ENCODE measurements at regions not wholly inside any gene's neighbourhood (a gene's known extent, or its start where the extent isn't known, plus 50 kb on each side); places are given as distances from the start of the nearest gene placed in this dataset.

DNA sequence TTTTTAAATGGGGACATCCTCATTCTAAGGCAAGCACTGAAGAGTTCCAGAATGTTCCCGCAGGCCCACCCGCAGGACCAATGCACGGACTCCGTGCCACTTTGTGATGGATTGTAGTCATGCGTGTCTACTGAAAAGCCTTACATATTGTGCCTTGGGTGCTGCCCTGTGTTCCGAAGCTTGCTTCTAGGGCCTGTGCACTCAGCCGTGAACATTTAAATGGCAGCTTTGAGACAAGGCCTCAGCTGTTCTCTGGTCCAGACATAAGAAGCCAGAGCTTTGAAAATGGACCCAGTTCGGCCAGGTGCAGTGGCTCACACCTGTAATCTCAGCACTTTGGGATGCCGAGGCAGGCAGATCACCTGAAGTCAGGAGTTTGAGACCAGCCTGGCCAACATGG, 75.3 kb upstream of the CACNA1A start:
- Histone ChIP-seq H3K27ac (ENCODE audit: low read depth in 2 of 2, low read length in 1 of 2) (no peak overlapping the region), H3K27me3 (ENCODE audit: insufficient read depth) (no peaks in the 10 kb centered on the region; the same call in 1 of the 2 replicates), H3K4me3 (ENCODE audit: low read depth in 2 of 2, low read length in 1 of 2) (no peak overlapping the region), H3K4me2 (no peak overlapping the region), H4K20me1 (ENCODE audit: insufficient read depth) (no peaks in the 10 kb centered on the region), H3K9me2 (no peaks in the 10 kb centered on the region), H3K9ac (no peak overlapping the region), H3K4me1 (ENCODE audit: control insufficient read depth in 1 of 2, insufficient read depth in 2 of 2, low read depth in 1 of 2, low read length in 1 of 2) (no peaks in the 10 kb centered on the region), H3K9me3 (0 out of 2 replicates have a peak, but pooled peaks cover 5% of the 10 kb centered on the region), H3F3A (replicated peaks; ENCODE audit: insufficient read depth) (no peaks in the 10 kb centered on the region), H3K36me3 (replicated peaks in 1 of 2; ENCODE audit: control insufficient read depth in 1 of 2, insufficient read depth in 2 of 2, low read length in 1 of 2) (no peaks in the 10 kb centered on the region), H2AFZ (ENCODE audit: low read depth) (no peak overlapping the region), H3K79me2 (ENCODE audit: insufficient read depth) (no peaks in the 10 kb centered on the region)
- ChIA-PET POLR2A (no interaction called here), CTCF (no interaction called here)
- WGBS (ENCODE audit: low lambda C conversion rate), result 11% methylated on average over 8 of the region's 9 CpGs
- TF ChIP-seq, protein P1, sequence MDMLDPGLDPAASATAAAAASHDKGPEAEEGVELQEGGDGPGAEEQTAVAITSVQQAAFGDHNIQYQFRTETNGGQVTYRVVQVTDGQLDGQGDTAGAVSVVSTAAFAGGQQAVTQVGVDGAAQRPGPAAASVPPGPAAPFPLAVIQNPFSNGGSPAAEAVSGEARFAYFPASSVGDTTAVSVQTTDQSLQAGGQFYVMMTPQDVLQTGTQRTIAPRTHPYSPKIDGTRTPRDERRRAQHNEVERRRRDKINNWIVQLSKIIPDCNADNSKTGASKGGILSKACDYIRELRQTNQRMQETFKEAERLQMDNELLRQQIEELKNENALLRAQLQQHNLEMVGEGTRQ (IDR thresholded peaks at IDR 0.05; ENCODE audit: borderline replicate concordance, low read depth, low read length), result no peak
- TF ChIP-seq, protein P2, sequence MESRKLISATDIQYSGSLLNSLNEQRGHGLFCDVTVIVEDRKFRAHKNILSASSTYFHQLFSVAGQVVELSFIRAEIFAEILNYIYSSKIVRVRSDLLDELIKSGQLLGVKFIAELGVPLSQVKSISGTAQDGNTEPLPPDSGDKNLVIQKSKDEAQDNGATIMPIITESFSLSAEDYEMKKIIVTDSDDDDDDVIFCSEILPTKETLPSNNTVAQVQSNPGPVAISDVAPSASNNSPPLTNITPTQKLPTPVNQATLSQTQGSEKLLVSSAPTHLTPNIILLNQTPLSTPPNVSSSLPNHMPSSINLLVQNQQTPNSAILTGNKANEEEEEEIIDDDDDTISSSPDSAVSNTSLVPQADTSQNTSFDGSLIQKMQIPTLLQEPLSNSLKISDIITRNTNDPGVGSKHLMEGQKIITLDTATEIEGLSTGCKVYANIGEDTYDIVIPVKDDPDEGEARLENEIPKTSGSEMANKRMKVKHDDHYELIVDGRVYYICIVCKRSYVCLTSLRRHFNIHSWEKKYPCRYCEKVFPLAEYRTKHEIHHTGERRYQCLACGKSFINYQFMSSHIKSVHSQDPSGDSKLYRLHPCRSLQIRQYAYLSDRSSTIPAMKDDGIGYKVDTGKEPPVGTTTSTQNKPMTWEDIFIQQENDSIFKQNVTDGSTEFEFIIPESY (IDR thresholded peaks at IDR 0.05; ENCODE audit: borderline replicate concordance, low read depth), result no peak
- TF ChIP-seq MXI1 (IDR thresholded peaks at IDR 0.05; ENCODE audit: low read depth, low read length) (no peak), GABPA (IDR thresholded peaks at IDR 0.05; ENCODE audit: low read depth) (no peak), FOXJ3 (CRISPR knock-in tag; IDR thresholded peaks at IDR 0.05) (no peak)
- TF ChIP-seq, protein P3, sequence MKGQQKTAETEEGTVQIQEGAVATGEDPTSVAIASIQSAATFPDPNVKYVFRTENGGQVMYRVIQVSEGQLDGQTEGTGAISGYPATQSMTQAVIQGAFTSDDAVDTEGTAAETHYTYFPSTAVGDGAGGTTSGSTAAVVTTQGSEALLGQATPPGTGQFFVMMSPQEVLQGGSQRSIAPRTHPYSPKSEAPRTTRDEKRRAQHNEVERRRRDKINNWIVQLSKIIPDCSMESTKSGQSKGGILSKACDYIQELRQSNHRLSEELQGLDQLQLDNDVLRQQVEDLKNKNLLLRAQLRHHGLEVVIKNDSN (IDR thresholded peaks at IDR 0.05; ENCODE audit: borderline replicate concordance, low read depth), result no peak
- no peak for DNase-seq

DNA sequence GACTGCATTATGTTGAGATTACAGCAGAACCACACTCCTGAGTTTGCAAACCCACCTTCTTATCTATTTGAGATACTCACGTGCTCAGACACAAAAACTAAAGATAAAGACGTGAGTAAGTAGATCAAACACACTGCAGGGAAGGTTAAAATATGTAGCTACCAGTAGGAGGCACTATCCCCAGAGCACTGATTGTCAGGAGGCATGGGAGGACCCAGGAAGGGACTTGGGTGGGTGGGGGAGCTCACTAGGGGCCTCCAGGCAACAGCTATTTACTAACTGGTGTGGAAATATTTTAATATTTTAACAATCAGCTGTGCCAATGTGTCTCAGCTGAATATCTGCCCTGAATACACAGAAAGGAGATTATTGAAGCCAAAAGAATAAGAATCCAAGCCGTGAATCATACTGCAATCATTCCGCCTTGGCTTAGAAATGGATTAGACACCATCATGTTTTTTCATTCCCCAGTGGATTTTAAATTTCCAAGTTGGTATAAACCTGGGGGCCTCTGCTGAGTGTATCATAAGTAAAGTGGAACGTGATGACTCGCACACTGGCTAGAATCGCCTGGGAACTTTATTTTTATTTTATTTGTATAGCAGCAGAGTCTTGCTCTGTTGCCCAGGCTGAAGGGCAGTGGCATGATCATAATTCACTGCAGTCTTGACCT, 73.2 kb upstream of the CACNA1A start:
- H3K4me1 ChIP-seq (ENCODE audit: control insufficient read depth in 1 of 2, insufficient read depth in 2 of 2, low read depth in 1 of 2, low read length in 1 of 2), result no peaks in the 10 kb centered on the region
- H3K36me3 ChIP-seq (replicated peaks in 1 of 2; ENCODE audit: control insufficient read depth in 1 of 2, insufficient read depth in 2 of 2, low read length in 1 of 2), result no peaks in the 10 kb centered on the region
- H3K4me2 ChIP-seq, result no peak overlapping the region
- H3K4me3 ChIP-seq (ENCODE audit: low read depth in 2 of 2, low read length in 1 of 2), result no peak overlapping the region
- no peak overlapping the region for H3K27ac ChIP-seq (ENCODE audit: low read depth in 2 of 2, low read length in 1 of 2)
- no peak for DNase-seq
- no peaks in the 10 kb centered on the region for H3K79me2 ChIP-seq (ENCODE audit: insufficient read depth)
- no peak overlapping the region for H3K9ac ChIP-seq
- 10% methylated on average over 7 of the region's 7 CpGs for WGBS (ENCODE audit: low lambda C conversion rate)
- ChIA-PET POLR2A (no interaction called here), CTCF (interaction anchor here (0.5 to 4.9 kb wide), 3 partner anchors 9 to 1567 kb away, joined by 3 to 31 read pairs (median 11); no protein-coding TSS in a partner anchor)
- no peaks in the 10 kb centered on the region for H3F3A ChIP-seq (replicated peaks; ENCODE audit: insufficient read depth)
- H3K27me3 ChIP-seq (ENCODE audit: insufficient read depth), result peaks cover 10% of the 10 kb centered on the region
- H2AFZ ChIP-seq (ENCODE audit: low read depth), result no peak overlapping the region
- H4K20me1 ChIP-seq (ENCODE audit: insufficient read depth), result no peaks in the 10 kb centered on the region
- H3K9me3 ChIP-seq, result 0 out of 2 replicates have a peak, but pooled peaks cover 6% of the 10 kb centered on the region
- no peaks in the 10 kb centered on the region for H3K9me2 ChIP-seq
- TF ChIP-seq MXI1 (IDR thresholded peaks at IDR 0.05; ENCODE audit: low read depth, low read length) (no peak), YY1 (IDR thresholded peaks at IDR 0.05; ENCODE audit: low read depth) (no peak), POLR2AphosphoS5 (IDR thresholded peaks at IDR 0.05; ENCODE audit: low read depth, low read length) (no peak), FOSL2 (IDR thresholded peaks at IDR 0.05; ENCODE audit: borderline replicate concordance, low read depth) (0 out of 2 replicates have a peak, but pooled peaks have one; percentile 13), TEAD4 (IDR thresholded peaks at IDR 0.05; ENCODE audit: borderline replicate concordance, insufficient read depth) (no peak), NFIC (IDR thresholded peaks at IDR 0.05; ENCODE audit: borderline replicate concordance) (no peak), SMC3 (IDR thresholded peaks at IDR 0.05; ENCODE audit: low read depth, low read length) (no peak), RFX5 (IDR thresholded peaks at IDR 0.05; ENCODE audit: low read length) (no peak), RAD21 (IDR thresholded peaks at IDR 0.05; ENCODE audit: low read length) (no peak), FOXM1 (IDR thresholded peaks at IDR 0.05; ENCODE audit: low read depth) (no peak)
- TF ChIP-seq, protein P4, sequence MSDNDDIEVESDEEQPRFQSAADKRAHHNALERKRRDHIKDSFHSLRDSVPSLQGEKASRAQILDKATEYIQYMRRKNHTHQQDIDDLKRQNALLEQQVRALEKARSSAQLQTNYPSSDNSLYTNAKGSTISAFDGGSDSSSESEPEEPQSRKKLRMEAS (IDR thresholded peaks at IDR 0.05; ENCODE audit: low read depth), result no peak
- TF ChIP-seq, protein P1 (IDR thresholded peaks at IDR 0.05; ENCODE audit: borderline replicate concordance, low read depth, low read length), result no peak
- TF ChIP-seq, protein P5, sequence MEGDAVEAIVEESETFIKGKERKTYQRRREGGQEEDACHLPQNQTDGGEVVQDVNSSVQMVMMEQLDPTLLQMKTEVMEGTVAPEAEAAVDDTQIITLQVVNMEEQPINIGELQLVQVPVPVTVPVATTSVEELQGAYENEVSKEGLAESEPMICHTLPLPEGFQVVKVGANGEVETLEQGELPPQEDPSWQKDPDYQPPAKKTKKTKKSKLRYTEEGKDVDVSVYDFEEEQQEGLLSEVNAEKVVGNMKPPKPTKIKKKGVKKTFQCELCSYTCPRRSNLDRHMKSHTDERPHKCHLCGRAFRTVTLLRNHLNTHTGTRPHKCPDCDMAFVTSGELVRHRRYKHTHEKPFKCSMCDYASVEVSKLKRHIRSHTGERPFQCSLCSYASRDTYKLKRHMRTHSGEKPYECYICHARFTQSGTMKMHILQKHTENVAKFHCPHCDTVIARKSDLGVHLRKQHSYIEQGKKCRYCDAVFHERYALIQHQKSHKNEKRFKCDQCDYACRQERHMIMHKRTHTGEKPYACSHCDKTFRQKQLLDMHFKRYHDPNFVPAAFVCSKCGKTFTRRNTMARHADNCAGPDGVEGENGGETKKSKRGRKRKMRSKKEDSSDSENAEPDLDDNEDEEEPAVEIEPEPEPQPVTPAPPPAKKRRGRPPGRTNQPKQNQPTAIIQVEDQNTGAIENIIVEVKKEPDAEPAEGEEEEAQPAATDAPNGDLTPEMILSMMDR (IDR thresholded peaks at IDR 0.05), result peak; percentile 26; the same call in 1 of the 2 replicates
- TF ChIP-seq, protein P2 (IDR thresholded peaks at IDR 0.05; ENCODE audit: borderline replicate concordance, low read depth), result no peak

Data from SK-N-SH (cell line).